ENCODE measurements at regions not wholly inside any gene's neighbourhood (a gene's known extent, or its start where the extent isn't known, plus 50 kb on each side); places are given as distances from the start of the nearest gene placed in this dataset.

DNA sequence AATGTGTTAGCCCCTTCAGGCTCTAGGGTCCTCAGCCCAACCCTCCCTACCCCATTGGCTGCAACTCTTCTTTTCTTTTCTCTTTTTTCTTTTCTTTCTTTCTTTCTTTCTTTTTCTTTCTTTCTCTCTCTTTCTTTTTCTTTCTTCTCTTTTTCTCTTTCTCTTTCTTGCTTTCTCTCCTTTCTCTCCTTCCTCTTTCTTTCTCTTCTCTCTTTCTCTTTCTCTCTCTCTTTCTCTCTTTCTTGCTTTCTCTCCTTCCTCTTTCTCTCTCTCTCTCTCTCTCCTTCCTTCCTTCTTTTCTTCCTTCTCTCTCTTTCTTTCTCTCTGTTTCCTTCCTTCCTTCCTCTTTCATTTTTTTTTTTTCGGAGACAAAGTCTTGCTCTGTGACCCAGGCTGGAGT, 458.9 kb downstream of the TYW1 start:
- Histone ChIP-seq H4K20me1 (replicated peaks; ENCODE audit: insufficient read depth) (no peaks in the 10 kb centered on the region), H3K4me2 (no peak overlapping the region), H3K79me2 (replicated peaks; ENCODE audit: insufficient read depth) (no peaks in the 10 kb centered on the region), H3K27me3 (ENCODE audit: insufficient read depth) (no peaks in the 10 kb centered on the region), H3F3A (replicated peaks; ENCODE audit: low read depth) (peaks cover 8% of the 10 kb centered on the region; the same call in 1 of the 2 replicates), H2AFZ (no peak overlapping the region), H3K36me3 (ENCODE audit: insufficient read depth) (no peaks in the 10 kb centered on the region), H3K9me2 (ENCODE audit: insufficient read depth) (no peaks in the 10 kb centered on the region), H3K4me1 (ENCODE audit: insufficient read depth) (no peaks in the 10 kb centered on the region), H3K4me3 (no peak overlapping the region), H3K27ac (ENCODE audit: low read depth) (no peak overlapping the region)
- Mint-ChIP-seq H3K27me3 (ENCODE audit: insufficient read depth, low read depth, poor library complexity) (peaks cover 12% of the 10 kb centered on the region), H3K4me3 (no peak overlapping the region), H3K27ac (no peak overlapping the region), H3K36me3 (ENCODE audit: low read depth) (peaks cover 44% of the 10 kb centered on the region), H3K4me1 (no peaks in the 10 kb centered on the region), H3K9me3 (peaks cover 99% of the 10 kb centered on the region)
- no peak for ATAC-seq
- TF ChIP-seq POLR2AphosphoS5 (IDR thresholded peaks at IDR 0.05; ENCODE audit: low read depth) (no peak), EZH2 (IDR thresholded peaks at IDR 0.05; ENCODE audit: low read depth, unreplicated experiment) (no peak), NANOG (IDR thresholded peaks at IDR 0.05; ENCODE audit: borderline replicate concordance) (no peak), ZNF331 (CRISPR knock-in tag; IDR thresholded peaks at IDR 0.05; ENCODE audit: low read depth) (no peak), ZNF114 (CRISPR knock-in tag; IDR thresholded peaks at IDR 0.05) (no peak), STAT1 (IDR thresholded peaks at IDR 0.05; ENCODE audit: unreplicated experiment) (no peak), EZH2phosphoT487 (IDR thresholded peaks at IDR 0.05; ENCODE audit: unreplicated experiment) (no peak), JUNB (IDR thresholded peaks at IDR 0.05; ENCODE audit: unreplicated experiment) (no peak)
- TF ChIP-seq, protein P1, sequence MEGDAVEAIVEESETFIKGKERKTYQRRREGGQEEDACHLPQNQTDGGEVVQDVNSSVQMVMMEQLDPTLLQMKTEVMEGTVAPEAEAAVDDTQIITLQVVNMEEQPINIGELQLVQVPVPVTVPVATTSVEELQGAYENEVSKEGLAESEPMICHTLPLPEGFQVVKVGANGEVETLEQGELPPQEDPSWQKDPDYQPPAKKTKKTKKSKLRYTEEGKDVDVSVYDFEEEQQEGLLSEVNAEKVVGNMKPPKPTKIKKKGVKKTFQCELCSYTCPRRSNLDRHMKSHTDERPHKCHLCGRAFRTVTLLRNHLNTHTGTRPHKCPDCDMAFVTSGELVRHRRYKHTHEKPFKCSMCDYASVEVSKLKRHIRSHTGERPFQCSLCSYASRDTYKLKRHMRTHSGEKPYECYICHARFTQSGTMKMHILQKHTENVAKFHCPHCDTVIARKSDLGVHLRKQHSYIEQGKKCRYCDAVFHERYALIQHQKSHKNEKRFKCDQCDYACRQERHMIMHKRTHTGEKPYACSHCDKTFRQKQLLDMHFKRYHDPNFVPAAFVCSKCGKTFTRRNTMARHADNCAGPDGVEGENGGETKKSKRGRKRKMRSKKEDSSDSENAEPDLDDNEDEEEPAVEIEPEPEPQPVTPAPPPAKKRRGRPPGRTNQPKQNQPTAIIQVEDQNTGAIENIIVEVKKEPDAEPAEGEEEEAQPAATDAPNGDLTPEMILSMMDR (conservative IDR thresholded peaks at IDR 0.05; ENCODE audit: low read depth in 2 of 2) = no peak
- TF ChIP-seq, protein P2, sequence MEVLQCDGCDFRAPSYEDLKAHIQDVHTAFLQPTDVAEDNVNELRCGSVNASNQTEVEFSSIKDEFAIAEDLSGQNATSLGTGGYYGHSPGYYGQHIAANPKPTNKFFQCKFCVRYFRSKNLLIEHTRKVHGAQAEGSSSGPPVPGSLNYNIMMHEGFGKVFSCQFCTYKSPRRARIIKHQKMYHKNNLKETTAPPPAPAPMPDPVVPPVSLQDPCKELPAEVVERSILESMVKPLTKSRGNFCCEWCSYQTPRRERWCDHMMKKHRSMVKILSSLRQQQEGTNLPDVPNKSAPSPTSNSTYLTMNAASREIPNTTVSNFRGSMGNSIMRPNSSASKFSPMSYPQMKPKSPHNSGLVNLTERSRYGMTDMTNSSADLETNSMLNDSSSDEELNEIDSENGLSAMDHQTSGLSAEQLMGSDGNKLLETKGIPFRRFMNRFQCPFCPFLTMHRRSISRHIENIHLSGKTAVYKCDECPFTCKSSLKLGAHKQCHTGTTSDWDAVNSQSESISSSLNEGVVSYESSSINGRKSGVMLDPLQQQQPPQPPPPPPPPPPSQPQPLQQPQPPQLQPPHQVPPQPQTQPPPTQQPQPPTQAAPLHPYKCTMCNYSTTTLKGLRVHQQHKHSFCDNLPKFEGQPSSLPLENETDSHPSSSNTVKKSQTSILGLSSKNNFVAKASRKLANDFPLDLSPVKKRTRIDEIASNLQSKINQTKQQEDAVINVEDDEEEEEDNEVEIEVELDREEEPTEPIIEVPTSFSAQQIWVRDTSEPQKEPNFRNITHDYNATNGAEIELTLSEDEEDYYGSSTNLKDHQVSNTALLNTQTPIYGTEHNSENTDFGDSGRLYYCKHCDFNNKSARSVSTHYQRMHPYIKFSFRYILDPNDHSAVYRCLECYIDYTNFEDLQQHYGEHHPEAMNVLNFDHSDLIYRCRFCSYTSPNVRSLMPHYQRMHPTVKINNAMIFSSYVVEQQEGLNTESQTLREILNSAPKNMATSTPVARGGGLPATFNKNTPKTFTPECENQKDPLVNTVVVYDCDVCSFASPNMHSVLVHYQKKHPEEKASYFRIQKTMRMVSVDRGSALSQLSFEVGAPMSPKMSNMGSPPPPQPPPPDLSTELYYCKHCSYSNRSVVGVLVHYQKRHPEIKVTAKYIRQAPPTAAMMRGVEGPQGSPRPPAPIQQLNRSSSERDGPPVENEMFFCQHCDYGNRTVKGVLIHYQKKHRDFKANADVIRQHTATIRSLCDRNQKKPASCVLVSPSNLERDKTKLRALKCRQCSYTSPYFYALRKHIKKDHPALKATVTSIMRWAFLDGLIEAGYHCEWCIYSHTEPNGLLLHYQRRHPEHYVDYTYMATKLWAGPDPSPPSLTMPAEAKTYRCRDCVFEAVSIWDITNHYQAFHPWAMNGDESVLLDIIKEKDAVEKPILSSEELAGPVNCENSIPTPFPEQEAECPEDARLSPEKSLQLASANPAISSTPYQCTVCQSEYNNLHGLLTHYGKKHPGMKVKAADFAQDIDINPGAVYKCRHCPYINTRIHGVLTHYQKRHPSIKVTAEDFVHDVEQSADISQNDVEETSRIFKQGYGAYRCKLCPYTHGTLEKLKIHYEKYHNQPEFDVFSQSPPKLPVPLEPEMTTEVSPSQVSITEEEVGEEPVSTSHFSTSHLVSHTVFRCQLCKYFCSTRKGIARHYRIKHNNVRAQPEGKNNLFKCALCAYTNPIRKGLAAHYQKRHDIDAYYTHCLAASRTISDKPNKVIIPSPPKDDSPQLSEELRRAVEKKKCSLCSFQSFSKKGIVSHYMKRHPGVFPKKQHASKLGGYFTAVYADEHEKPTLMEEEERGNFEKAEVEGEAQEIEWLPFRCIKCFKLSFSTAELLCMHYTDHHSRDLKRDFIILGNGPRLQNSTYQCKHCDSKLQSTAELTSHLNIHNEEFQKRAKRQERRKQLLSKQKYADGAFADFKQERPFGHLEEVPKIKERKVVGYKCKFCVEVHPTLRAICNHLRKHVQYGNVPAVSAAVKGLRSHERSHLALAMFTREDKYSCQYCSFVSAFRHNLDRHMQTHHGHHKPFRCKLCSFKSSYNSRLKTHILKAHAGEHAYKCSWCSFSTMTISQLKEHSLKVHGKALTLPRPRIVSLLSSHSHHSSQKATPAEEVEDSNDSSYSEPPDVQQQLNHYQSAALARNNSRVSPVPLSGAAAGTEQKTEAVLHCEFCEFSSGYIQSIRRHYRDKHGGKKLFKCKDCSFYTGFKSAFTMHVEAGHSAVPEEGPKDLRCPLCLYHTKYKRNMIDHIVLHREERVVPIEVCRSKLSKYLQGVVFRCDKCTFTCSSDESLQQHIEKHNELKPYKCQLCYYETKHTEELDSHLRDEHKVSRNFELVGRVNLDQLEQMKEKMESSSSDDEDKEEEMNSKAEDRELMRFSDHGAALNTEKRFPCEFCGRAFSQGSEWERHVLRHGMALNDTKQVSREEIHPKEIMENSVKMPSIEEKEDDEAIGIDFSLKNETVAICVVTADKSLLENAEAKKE (CRISPR knock-in tag; IDR thresholded peaks at IDR 0.05) = no peak
- TF ChIP-seq, protein P3, sequence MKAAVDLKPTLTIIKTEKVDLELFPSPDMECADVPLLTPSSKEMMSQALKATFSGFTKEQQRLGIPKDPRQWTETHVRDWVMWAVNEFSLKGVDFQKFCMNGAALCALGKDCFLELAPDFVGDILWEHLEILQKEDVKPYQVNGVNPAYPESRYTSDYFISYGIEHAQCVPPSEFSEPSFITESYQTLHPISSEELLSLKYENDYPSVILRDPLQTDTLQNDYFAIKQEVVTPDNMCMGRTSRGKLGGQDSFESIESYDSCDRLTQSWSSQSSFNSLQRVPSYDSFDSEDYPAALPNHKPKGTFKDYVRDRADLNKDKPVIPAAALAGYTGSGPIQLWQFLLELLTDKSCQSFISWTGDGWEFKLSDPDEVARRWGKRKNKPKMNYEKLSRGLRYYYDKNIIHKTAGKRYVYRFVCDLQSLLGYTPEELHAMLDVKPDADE (IDR thresholded peaks at IDR 0.05) = no peak
- no peak for DNase-seq (ENCODE audit: low spot score)
